H7 (cell line): ENCODE measurements at regions not wholly inside any gene's neighbourhood (a gene's known extent, or its start where the extent isn't known, plus 50 kb on each side); places are given as distances from the start of the nearest gene placed in this dataset.

Source experiments
- DNase-seq: peaks from one replicate; pipeline ENCODE4 v3.0.0; 2012
- H3K27me3 ChIP-seq: 2 replicates; pipeline ENCODE4 v1.6.0; 2011; ENCODE audit warnings: mild to moderate bottlenecking, low read length; ENCODE audit not compliant: control insufficient read depth, insufficient read depth
- H3K36me3 ChIP-seq: replicated peaks from 2 replicates; pipeline ENCODE4 v1.5.1; 2011; ENCODE audit warnings: low read length; ENCODE audit not compliant: control insufficient read depth, insufficient read depth
- H3K4me3 ChIP-seq: 2 replicates; pipeline ENCODE4 v1.5.1; 2011; ENCODE audit warnings: low read depth, mild to moderate bottlenecking, control low read depth, low read length, moderate library complexity; ENCODE audit not compliant: insufficient read depth

DNA sequence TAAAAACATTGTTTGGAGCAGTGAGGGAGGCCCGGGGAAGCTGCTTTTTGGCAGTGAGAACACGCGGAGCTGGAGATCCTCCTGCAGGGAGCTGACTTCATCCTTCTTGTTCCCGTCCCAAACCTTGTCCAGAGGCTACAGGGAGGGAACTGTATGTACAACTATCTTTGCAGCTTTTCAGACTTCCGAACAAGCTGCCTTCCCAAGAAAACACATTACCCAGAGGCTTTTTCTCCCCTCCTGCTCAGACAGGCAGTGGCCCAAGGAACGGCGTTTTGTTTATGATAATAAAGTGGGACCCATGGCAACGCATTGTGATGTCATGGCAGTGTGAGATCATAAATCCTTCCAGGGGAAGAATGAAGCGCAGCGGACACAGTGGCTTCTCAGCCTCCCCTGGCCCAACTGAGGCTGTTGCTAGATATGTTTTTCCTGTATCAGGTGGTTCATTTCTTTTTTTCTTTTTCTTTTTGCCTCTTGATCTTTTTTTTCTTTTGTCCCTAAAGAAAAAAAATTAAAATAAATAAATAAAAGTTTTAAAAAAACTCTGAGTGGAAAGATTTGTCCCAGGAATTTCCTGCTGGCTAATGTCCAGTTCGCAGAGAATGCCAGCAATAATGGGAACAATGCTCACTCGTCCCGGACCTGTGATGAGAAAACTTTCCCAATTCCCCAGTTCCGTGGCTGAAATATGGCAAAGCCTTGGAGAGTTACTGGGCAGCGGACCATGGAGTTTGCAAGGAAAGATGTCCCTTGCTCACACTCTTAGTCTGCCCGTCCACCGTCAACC lies 103.4 kb upstream of the MAP1LC3B2 start:
- H3K4me3 ChIP-seq, result no peak overlapping the region
- no peaks in the 10 kb centered on the region for H3K36me3 ChIP-seq
- H3K27me3 ChIP-seq, result no peaks in the 10 kb centered on the region
- no peak for DNase-seq

DNA sequence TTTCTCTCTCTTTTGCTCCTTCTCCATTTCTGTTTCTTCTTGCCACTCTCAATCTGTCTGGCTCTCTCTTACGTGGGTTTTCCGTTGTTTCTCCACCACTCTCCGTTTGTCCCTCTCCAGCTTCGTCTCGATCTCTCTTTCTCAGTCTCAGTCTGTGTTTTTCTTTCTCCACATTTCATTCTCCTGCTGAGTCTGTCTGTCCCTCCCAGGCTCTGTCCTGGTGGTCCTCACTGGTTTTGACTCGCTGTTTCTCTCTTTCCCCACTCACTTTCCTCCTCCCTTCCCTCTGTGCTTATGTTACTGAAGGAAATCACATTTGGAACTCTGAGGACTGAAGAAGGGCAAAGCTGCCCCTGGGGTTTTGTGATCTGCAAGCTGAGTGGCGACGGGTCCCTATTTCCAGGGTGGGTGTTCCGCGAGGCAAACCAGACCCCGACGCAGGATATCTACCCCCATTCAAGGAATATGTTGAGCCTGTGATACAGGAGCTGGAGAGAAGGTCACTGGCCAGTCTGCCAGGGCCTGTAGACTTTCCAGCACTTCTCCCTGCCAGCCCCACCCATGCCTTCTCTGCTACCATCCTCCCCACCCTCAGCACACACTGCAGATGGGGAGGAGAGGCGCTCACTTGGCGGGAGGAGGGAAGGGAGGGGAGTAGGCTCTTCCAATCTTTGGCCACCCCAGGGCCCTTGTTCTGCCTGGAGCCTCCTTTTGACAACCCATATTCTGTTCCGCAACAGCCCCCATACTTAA lies 102.7 kb upstream of the MAP1LC3B2 start:
- Histone ChIP-seq H3K36me3 (no peaks in the 10 kb centered on the region), H3K27me3 (no peaks in the 10 kb centered on the region), H3K4me3 (no peak overlapping the region)
- no peak for DNase-seq

- Histone ChIP-seq H3K36me3 (no peaks in the 10 kb centered on the region), H3K27me3 (no peaks in the 10 kb centered on the region), H3K4me3 (no peak overlapping the region)
- DNase-seq, result peak; percentile 38
These were observed 100.7 kb upstream of the MAP1LC3B2 start for GRCh38 chr12:116458492-116458891.

GRCh38 chr12:116459011-116459875 lies 99.9 kb upstream of the MAP1LC3B2 start:
- no peak for DNase-seq
- Histone ChIP-seq H3K4me3 (no peak overlapping the region), H3K36me3 (no peaks in the 10 kb centered on the region), H3K27me3 (no peaks in the 10 kb centered on the region)

- DNase-seq, result no peak
- H3K36me3 ChIP-seq, result no peaks in the 10 kb centered on the region
- no peak overlapping the region for H3K4me3 ChIP-seq
- H3K27me3 ChIP-seq, result no peaks in the 10 kb centered on the region
These were observed 99.1 kb upstream of the MAP1LC3B2 start for GRCh38 chr12:116459916-116460663.

- no peak for DNase-seq
- Histone ChIP-seq H3K4me3 (no peak overlapping the region), H3K36me3 (no peaks in the 10 kb centered on the region), H3K27me3 (no peaks in the 10 kb centered on the region)
These were observed 98.1 kb upstream of the MAP1LC3B2 start for GRCh38 chr12:116461060-116461459.

DNA sequence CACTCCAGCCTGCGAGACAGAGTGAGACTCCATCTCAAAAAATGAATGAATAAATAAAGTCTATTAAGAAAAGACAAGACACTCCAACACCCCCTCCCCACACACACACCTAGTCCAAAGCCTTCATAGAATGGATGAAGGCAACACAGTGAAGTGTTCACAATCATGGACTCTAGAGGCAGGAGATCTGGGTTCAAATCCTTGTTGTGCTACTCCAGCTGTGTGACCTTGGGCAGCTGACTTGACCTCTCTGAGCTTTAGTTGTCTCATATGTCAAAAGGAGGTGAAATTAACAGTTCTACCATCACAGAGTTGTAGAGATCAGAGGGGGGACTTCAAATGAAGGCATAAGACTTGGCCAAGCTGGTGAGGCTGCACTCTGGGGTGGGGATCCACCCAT lies 95.8 kb upstream of the MAP1LC3B2 start:
- Histone ChIP-seq H3K36me3 (no peaks in the 10 kb centered on the region), H3K4me3 (no peak overlapping the region), H3K27me3 (no peaks in the 10 kb centered on the region)
- DNase-seq, result no peak

GRCh38 chr12:116465407-116465806 lies 93.8 kb upstream of the MAP1LC3B2 start:
- Histone ChIP-seq H3K27me3 (no peaks in the 10 kb centered on the region), H3K36me3 (no peaks in the 10 kb centered on the region), H3K4me3 (no peak overlapping the region)
- DNase-seq, result no peak

GRCh38 chr12:116465856-116466255 lies 93.3 kb upstream of the MAP1LC3B2 start:
- H3K36me3 ChIP-seq, result no peaks in the 10 kb centered on the region
- no peaks in the 10 kb centered on the region for H3K27me3 ChIP-seq
- DNase-seq, result no peak
- no peak overlapping the region for H3K4me3 ChIP-seq

DNA sequence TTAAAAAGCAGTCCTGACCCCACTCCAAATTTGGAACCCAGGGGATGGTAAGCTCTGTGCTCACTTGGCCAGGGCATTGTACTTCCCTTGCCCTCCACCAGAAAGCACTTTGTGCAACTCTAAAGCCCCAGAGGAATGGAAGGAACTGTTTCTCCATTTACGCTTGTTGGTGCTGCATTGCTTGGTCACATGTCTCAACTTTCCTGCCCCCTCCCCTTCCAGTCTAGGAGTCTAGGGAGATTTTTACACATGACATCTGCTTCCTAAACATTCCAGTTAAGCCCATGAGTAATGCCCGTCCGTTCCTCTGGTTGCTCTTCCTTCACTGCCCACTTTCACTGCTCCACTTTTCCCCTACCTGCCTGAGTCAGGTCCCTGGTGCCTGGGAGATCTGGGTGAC lies 92.6 kb upstream of the MAP1LC3B2 start:
- Histone ChIP-seq H3K27me3 (no peaks in the 10 kb centered on the region), H3K36me3 (no peaks in the 10 kb centered on the region), H3K4me3 (no peak overlapping the region)
- DNase-seq, result no peak

DNA sequence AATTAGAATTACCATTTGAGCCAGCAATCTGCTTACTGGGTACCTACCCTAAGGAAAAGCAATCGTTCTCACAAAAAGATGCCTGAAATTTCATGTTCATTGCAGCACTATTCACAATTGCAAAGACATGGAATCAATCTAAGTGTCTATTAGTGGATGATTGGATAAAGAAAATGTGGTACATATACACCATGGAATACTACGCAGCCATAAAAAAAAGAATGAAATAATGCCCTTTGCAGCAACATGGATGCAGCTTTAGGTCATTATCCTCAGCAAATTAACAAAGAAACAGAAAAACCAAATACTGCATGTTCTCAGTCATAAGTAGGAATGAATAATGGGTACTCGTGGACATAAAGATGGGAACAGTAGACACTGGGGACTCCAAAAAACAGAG lies 89.8 kb upstream of the MAP1LC3B2 start:
- no peak for DNase-seq
- no peaks in the 10 kb centered on the region for H3K36me3 ChIP-seq
- no peaks in the 10 kb centered on the region for H3K27me3 ChIP-seq
- H3K4me3 ChIP-seq, result no peak overlapping the region

- no peaks in the 10 kb centered on the region for H3K36me3 ChIP-seq
These were observed 87.6 kb upstream of the MAP1LC3B2 start for GRCh38 chr12:116471544-116471943.

DNA sequence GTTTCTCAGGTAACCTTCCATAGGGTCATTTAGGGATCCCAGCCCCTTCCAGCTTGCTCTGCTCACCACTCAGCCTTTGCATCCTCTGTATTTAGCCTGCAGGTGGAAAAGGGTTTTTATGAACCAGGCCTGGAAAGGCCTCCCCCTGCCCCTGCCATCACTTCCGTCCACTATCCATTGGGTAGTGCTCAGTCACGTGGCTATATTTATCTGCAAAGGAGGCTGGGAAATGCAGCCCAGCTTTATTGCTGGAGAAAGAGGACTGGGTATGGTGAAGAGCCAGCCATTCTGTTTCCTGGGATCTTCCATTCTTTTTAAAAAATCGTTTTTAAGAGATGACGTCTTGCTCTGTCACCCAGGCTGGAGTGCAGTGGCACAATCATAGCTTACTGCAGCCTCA lies 87.0 kb upstream of the MAP1LC3B2 start:
- DNase-seq, result no peak
- Histone ChIP-seq H3K4me3 (no peak overlapping the region), H3K27me3 (no peaks in the 10 kb centered on the region), H3K36me3 (no peaks in the 10 kb centered on the region)

More at GRCh38 chr12:116471544-116471943, 87.6 kb upstream of the MAP1LC3B2 start:
- H3K4me3 ChIP-seq, result no peak overlapping the region
- no peak for DNase-seq
- no peaks in the 10 kb centered on the region for H3K27me3 ChIP-seq

DNA sequence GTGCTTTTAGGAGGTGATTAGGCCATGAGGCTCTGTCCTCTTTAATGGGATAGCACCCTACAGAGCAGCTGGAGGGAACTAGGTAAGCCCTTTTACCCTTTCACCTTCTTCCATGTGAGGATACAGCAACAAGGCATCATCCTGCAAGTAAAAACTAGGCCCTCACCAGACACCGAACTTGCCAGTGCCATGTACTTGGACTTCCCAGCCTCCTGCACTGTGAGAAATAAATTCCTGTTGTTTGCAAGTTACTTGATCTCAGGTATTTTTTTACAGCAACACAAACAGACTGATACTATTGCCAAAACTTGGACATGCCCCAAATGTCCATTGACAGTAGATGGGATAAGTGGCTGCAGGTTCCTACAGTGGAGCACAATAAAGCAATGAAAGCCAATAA lies 85.8 kb upstream of the MAP1LC3B2 start:
- Histone ChIP-seq H3K4me3 (no peak overlapping the region), H3K36me3 (no peaks in the 10 kb centered on the region)
- no peak for DNase-seq

More for the DNA sequence above, 85.8 kb upstream of the MAP1LC3B2 start:
- no peaks in the 10 kb centered on the region for H3K27me3 ChIP-seq
